K562 (cell line): ENCODE measurements at regions not wholly inside any gene's neighbourhood (a gene's known extent, or its start where the extent isn't known, plus 50 kb on each side); places are given as distances from the start of the nearest gene placed in this dataset.

Experiments
- ATF1 ChIP-seq, 2 experiments: fragments of 450-650 bp in 1 of 2; IDR thresholded peaks; 2 replicates each; pipeline ENCODE4 v1.6.1; 2016; ENCODE audit warnings: missing compliant biosample characterization in 1 of 2, missing genetic modification characterization in 1 of 2
- HDAC2 ChIP-seq: fragments of 450-650 bp; IDR thresholded peaks from 2 replicates; pipeline ENCODE4 v1.6.1; 2016; ENCODE audit warnings: mild to moderate bottlenecking
- HDAC6 ChIP-seq: IDR thresholded peaks from 2 replicates; pipeline ENCODE4 v1.6.1; 2012; ENCODE audit warnings: low read depth, mild to moderate bottlenecking, control low read depth, inconsistent platforms, low read length, moderate library complexity
- HDGF ChIP-seq: fragments of 450-650 bp; IDR thresholded peaks from 2 replicates; pipeline ENCODE4 v1.6.1; 2016
- JUNB ChIP-seq: fragments of 450-650 bp; formaldehyde crosslinking; conservative IDR thresholded peaks from 2 replicates; pipeline ENCODE4 v1.4.0; 2020; ENCODE audit warnings: mild to moderate bottlenecking
- POLR2A ChIP-seq: fragments of 450-650 bp; conservative IDR thresholded peaks from 2 replicates; pipeline ENCODE4 v1.6.1; 2016
- TF ChIP-seq, protein P1 (sequence below): sonication (generic); formaldehyde crosslinking; IDR thresholded peaks from 2 replicates; pipeline ENCODE4 v1.8.0; 2022; ENCODE audit warnings: mild to moderate bottlenecking, missing genetic modification reagents
- TF ChIP-seq, protein P2 (sequence below): sonication (generic); formaldehyde crosslinking; IDR thresholded peaks from 2 replicates; pipeline ENCODE4 v1.9.0; 2022; ENCODE audit warnings: mild to moderate bottlenecking, missing genetic modification reagents

DNA sequence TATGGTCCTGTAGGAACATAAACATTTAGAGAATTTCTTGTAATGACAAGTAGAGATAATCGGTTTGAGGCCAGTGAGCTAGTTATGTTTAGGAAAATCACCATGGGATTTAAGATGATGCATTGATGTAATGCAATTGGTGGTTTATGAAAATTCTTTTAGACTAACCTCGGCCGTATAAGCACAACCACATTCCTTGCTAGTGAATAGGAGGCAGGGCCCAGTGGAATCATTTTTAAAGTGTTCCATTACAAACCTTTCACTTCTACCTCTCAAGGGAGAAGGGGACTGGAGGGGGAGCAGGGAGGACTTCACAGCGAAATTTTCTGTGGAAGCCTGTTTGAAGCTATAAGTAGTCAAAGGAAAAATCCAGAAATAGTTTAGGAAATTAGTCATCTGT is 71.8 kb upstream of the NFIL3 start:
- no peak for TF ChIP-seq ATF1 (CRISPR knock-in tag; IDR thresholded peaks at IDR 0.05)
- no peak for TF ChIP-seq ATF1 (tag; IDR thresholded peaks at IDR 0.05)
- TF ChIP-seq, protein P1, sequence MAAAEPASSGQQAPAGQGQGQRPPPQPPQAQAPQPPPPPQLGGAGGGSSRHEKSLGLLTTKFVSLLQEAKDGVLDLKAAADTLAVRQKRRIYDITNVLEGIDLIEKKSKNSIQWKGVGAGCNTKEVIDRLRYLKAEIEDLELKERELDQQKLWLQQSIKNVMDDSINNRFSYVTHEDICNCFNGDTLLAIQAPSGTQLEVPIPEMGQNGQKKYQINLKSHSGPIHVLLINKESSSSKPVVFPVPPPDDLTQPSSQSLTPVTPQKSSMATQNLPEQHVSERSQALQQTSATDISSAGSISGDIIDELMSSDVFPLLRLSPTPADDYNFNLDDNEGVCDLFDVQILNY (CRISPR knock-in tag): no peak
- TF ChIP-seq, protein P2, sequence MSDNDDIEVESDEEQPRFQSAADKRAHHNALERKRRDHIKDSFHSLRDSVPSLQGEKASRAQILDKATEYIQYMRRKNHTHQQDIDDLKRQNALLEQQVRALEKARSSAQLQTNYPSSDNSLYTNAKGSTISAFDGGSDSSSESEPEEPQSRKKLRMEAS (CRISPR knock-in tag): no peak
- TF ChIP-seq POLR2A: no peak
- no peak for TF ChIP-seq HDAC2
- TF ChIP-seq HDAC6: no peak
- no peak for TF ChIP-seq HDGF
- no peak for TF ChIP-seq JUNB (CRISPR knock-in tag)
